ENCODE measurements at regions not wholly inside any gene's neighbourhood (a gene's known extent, or its start where the extent isn't known, plus 50 kb on each side); places are given as distances from the start of the nearest gene placed in this dataset.

DNA sequence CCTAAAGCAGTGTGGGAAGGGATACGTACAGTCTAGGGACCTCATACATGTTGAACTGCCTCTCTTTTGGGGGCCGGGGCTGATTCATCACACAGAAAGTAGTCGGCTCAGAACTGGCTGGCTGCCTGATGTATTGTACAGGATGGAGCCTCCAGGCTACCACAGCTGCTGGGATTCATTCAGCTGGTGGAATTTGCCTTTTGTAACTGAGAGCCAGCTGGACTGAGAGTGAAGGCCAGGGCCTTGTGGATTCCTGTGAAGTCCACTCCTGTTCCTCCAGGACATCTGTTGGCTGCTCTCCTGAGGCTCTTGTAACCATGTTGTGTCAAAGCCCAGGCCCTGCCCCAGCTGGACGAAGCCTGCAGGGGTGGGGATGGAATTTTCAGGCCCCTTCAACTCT, 116.3 kb upstream of the PRICKLE1 start:
- Histone ChIP-seq H3K9me3 (no peaks in the 10 kb centered on the region), H3K4me3 (no peak overlapping the region), H3K4me1 (peaks cover 0 to 15% (median 4%) of the 10 kb centered on the region in 3 donors), H3K36me3 (no peaks in the 10 kb centered on the region), H3K27ac (peak overlapping the region in 2 of 4 donors; percentile 24 to 28), H3K27me3 (no peaks in the 10 kb centered on the region)
- WGBS, 2 donors (ENCODE audit: low coverage in 1 of 2): 14 to 19% methylated on average over 2 to 3 of the region's 4 CpGs
- peak; percentile 91 for ATAC-seq
- TF ChIP-seq POLR2A (IDR thresholded peaks at IDR 0.05) (no peak), POLR2AphosphoS5 (IDR thresholded peaks at IDR 0.05) (peak; percentile 30)
- TF ChIP-seq, protein P1, sequence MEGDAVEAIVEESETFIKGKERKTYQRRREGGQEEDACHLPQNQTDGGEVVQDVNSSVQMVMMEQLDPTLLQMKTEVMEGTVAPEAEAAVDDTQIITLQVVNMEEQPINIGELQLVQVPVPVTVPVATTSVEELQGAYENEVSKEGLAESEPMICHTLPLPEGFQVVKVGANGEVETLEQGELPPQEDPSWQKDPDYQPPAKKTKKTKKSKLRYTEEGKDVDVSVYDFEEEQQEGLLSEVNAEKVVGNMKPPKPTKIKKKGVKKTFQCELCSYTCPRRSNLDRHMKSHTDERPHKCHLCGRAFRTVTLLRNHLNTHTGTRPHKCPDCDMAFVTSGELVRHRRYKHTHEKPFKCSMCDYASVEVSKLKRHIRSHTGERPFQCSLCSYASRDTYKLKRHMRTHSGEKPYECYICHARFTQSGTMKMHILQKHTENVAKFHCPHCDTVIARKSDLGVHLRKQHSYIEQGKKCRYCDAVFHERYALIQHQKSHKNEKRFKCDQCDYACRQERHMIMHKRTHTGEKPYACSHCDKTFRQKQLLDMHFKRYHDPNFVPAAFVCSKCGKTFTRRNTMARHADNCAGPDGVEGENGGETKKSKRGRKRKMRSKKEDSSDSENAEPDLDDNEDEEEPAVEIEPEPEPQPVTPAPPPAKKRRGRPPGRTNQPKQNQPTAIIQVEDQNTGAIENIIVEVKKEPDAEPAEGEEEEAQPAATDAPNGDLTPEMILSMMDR (IDR thresholded peaks at IDR 0.05): no peak

DNA sequence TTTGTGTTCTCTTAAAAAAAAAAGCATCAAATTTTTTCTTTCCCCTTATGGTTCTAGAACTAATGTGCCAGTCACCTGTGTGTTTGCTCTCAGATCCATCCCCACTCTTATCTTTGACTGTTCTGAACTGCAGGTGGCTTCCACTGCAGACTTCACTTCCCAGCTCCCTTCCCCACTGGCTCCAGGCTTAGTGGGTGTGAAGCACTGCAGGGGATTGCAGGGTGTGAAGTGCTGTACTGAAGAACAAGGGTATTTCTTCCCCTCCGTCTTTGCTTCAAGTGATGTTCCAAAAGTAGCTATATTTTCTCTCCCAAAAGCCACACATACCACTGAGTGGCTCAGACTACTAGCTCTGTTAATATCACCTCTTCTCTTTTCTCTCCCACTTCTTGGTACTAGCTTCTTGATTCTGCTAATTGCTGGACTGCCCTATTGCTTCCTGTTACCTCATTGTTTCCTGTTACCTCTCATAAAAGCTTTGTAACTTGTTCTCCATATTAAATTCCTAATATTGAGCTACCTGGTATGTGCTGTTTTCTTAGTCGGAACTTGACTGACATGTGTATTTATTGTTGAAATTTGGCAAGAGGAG, 115.4 kb upstream of the PRICKLE1 start:
- no peaks in the 10 kb centered on the region for H3K9me3 ChIP-seq
- no peak overlapping the region for H3K4me3 ChIP-seq
- WGBS, 2 donors (ENCODE audit: low coverage in 1 of 2): 45 to 80% methylated on average over 2 of the region's 2 CpGs
- no peaks in the 10 kb centered on the region for H3K36me3 ChIP-seq
- H3K27ac ChIP-seq: no peak overlapping the region
- ATAC-seq: no peak
- TF ChIP-seq, protein P1 (IDR thresholded peaks at IDR 0.05): no peak
- TF ChIP-seq POLR2AphosphoS5 (IDR thresholded peaks at IDR 0.05): no peak
- no peak for TF ChIP-seq EP300 (IDR thresholded peaks at IDR 0.05)
- no peak for TF ChIP-seq POLR2A (IDR thresholded peaks at IDR 0.05)
- H3K27me3 ChIP-seq: no peaks in the 10 kb centered on the region
- H3K4me1 ChIP-seq: peaks cover 0 to 15% (median 4%) of the 10 kb centered on the region in 3 donors

DNA sequence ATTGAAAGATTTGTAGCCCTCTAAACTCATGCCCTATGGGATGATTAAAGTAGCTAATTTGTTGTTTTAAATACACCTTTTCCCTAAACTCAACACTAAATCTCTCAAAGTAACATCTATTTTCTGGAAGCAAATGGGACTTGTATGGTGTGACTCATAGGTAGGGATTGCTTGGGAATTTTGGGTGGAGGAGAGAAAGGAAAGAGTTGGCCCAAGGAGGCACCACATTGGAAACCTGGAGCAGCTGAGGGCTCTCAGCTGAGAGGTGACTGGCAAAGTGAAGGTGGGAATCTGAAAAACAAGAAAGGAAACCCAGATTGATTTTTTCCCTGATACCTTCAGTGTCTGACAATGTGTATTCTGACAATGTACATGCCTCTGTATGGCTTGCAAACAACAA, 114.8 kb upstream of the PRICKLE1 start:
- peaks cover 0 to 15% (median 4%) of the 10 kb centered on the region in 3 donors for H3K4me1 ChIP-seq
- H3K9me3 ChIP-seq: no peaks in the 10 kb centered on the region
- no peak for TF ChIP-seq POLR2A (IDR thresholded peaks at IDR 0.05)
- TF ChIP-seq POLR2AphosphoS5 (IDR thresholded peaks at IDR 0.05): no peak
- no peak for TF ChIP-seq EP300 (IDR thresholded peaks at IDR 0.05)
- TF ChIP-seq, protein P1 (IDR thresholded peaks at IDR 0.05): no peak
- ATAC-seq: no peak
- H3K36me3 ChIP-seq: no peaks in the 10 kb centered on the region
- H3K4me3 ChIP-seq: no peak overlapping the region
- no peak overlapping the region for H3K27ac ChIP-seq
- H3K27me3 ChIP-seq: no peaks in the 10 kb centered on the region

DNA sequence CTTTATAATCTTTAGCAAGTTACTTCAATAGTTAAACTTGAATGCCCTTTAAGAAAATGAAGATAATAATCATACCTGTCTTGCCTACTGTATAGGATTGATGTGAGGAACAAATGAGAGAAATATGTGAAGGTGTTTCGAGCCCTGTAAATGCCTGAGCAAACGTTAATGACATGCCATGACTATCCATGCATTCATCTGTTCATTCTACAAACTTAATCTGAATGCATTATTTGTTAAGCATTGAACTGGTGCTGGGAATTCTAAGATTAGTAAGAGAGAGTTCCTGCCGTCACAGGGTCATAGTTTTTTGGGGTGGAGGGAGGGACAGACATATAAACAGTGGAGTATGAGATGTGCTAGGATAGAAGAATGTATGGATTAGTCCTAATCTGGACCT, 111.5 kb upstream of the PRICKLE1 start:
- TF ChIP-seq POLR2A (IDR thresholded peaks at IDR 0.05) (no peak), EP300 (IDR thresholded peaks at IDR 0.05) (no peak), POLR2AphosphoS5 (IDR thresholded peaks at IDR 0.05) (no peak)
- TF ChIP-seq, protein P1 (IDR thresholded peaks at IDR 0.05): no peak
- WGBS, 2 donors (ENCODE audit: low coverage in 1 of 2): 70 to 94% methylated on average over 3 of the region's 3 CpGs
- H3K27me3 ChIP-seq: no peaks in the 10 kb centered on the region
- ATAC-seq: no peak
- H3K27ac ChIP-seq: no peak overlapping the region
- no peak overlapping the region for H3K4me3 ChIP-seq
- H3K4me1 ChIP-seq: peaks cover 0 to 8% (median under 1%) of the 10 kb centered on the region in 3 donors
- no peaks in the 10 kb centered on the region for H3K36me3 ChIP-seq
- H3K9me3 ChIP-seq: no peaks in the 10 kb centered on the region

DNA sequence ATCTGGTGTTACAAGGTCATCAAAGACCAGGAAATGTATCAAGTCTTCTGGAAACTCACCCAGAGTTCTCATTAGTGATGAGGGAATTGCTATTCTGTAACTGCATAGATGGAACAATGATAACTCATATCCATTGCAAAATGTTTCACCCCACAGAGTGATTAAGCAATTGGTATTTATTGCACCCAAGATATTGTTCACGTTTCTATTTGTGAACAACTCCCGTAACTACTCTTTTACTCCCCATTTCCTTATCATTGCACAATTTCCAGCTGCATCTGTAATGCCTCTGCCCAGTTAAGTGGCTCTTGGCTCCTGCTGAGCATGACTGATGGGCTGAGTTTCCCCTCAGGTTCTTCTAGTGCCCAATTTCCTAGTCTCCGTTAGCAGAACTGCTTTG, 108.7 kb upstream of the PRICKLE1 start:
- H3K9me3 ChIP-seq: no peaks in the 10 kb centered on the region
- H3K36me3 ChIP-seq: no peaks in the 10 kb centered on the region
- TF ChIP-seq, protein P1 (IDR thresholded peaks at IDR 0.05): no peak
- peak; percentile 86 for TF ChIP-seq POLR2AphosphoS5 (IDR thresholded peaks at IDR 0.05)
- no peaks in the 10 kb centered on the region for H3K27me3 ChIP-seq
- ATAC-seq: peak; percentile 83
- no peak overlapping the region for H3K4me3 ChIP-seq
- no peaks in the 10 kb centered on the region for H3K4me1 ChIP-seq
- H3K27ac ChIP-seq: no peak overlapping the region
- WGBS, 2 donors (ENCODE audit: low coverage in 1 of 2): 68 to 78% methylated on average over 3 of the region's 3 CpGs
